Loucy (cell line): ENCODE measurements at regions not wholly inside any gene's neighbourhood (a gene's known extent, or its start where the extent isn't known, plus 50 kb on each side); places are given as distances from the start of the nearest gene placed in this dataset.
"Not testable (repeated sequence)": the region's sequence is repeated elsewhere in the genome, so short reads cannot be mapped to it uniquely, and the experiment has no call there.

Source experiments
- H2AFZ ChIP-seq: fragments of 200-600 bp; sonication (generic); 2 replicates; pipeline ENCODE4 v1.6.0; 2016; ENCODE audit warnings: antibody characterized with exemption, mild to moderate bottlenecking, low read length, moderate library complexity
- H3F3A ChIP-seq: fragments of 200-600 bp; 2 replicates; pipeline ENCODE4 v1.6.0; 2016; ENCODE audit warnings: antibody characterized with exemption, low read depth, mild to moderate bottlenecking
- H3K27me3 ChIP-seq: fragments of 200-600 bp; sonication (generic); 2 replicates; pipeline ENCODE4 v1.6.1; 2014; ENCODE audit warnings: low read length, mild to moderate bottlenecking; ENCODE audit not compliant: insufficient read depth, poor library complexity, severe bottlenecking
- H3K36me3 ChIP-seq: fragments of 200-600 bp; sonication (generic); 2 replicates; pipeline ENCODE4 v1.6.1; 2016; ENCODE audit warnings: low read length; ENCODE audit not compliant: insufficient read depth
- H3K4me1 ChIP-seq: fragments of 200-600 bp; sonication (generic); 2 replicates; pipeline ENCODE4 v1.5.1; 2014; ENCODE audit warnings: low read length, mild to moderate bottlenecking; ENCODE audit not compliant: insufficient read depth, poor library complexity, severe bottlenecking
- H3K4me2 ChIP-seq: fragments of 200-600 bp; sonication (generic); 2 replicates; pipeline ENCODE4 v1.6.0; 2014; ENCODE audit warnings: antibody characterized with exemption, low read length, low read depth, mild to moderate bottlenecking; ENCODE audit not compliant: poor library complexity, severe bottlenecking
- H3K4me3 ChIP-seq: fragments of 200-600 bp; sonication (generic); 2 replicates; pipeline ENCODE4 v1.5.1; 2014; ENCODE audit warnings: low read length, mild to moderate bottlenecking, mixed read lengths; ENCODE audit not compliant: poor library complexity, severe bottlenecking
- H3K79me2 ChIP-seq: fragments of 200-600 bp; sonication (generic); 2 replicates; pipeline ENCODE4 v1.6.1; 2014; ENCODE audit warnings: low read length; ENCODE audit not compliant: insufficient read depth
- H3K9ac ChIP-seq: fragments of 200-600 bp; sonication (generic); 2 replicates; pipeline ENCODE4 v1.6.0; 2014; ENCODE audit warnings: mild to moderate bottlenecking, low read depth, low read length, moderate library complexity; ENCODE audit not compliant: poor library complexity, severe bottlenecking
- H3K9me2 ChIP-seq: fragments of 200-600 bp; sonication (generic); replicated peaks from 2 replicates; pipeline ENCODE4 v1.6.1; 2016; ENCODE audit warnings: low read depth, low read length, mixed read lengths
- H3K9me3 ChIP-seq: fragments of 200-600 bp; sonication (generic); 2 replicates; pipeline ENCODE4 v1.6.1; 2014; ENCODE audit warnings: mild to moderate bottlenecking, antibody characterized with exemption, low read length, low read depth; ENCODE audit not compliant: insufficient read depth
- H4K20me1 ChIP-seq: fragments of 200-600 bp; sonication (generic); 2 replicates; pipeline ENCODE4 v1.6.0; 2014; ENCODE audit warnings: antibody characterized with exemption, low read length, mild to moderate bottlenecking; ENCODE audit not compliant: insufficient read depth, poor library complexity, severe bottlenecking
- EZH2phosphoT487 ChIP-seq: fragments of 200-600 bp; IDR thresholded peaks from 2 replicates; pipeline ENCODE4 v1.6.1; 2018; ENCODE audit warnings: antibody characterized with exemption, mild to moderate bottlenecking, moderate library complexity, borderline replicate concordance
- TF ChIP-seq, protein P1 (sequence below): fragments of 200-600 bp; sonication (generic); conservative IDR thresholded peaks from 2 replicates; pipeline ENCODE4 v1.5.1; 2014; ENCODE audit warnings: mild to moderate bottlenecking, antibody characterized with exemption, low read length

- no peaks in the 10 kb centered on the region for H3K79me2 ChIP-seq
- no peak overlapping the region for H3K4me2 ChIP-seq
- no peaks in the 10 kb centered on the region for H3K4me1 ChIP-seq
- no peaks in the 10 kb centered on the region for H3K9me3 ChIP-seq
- no peaks in the 10 kb centered on the region for H3F3A ChIP-seq
- no peaks in the 10 kb centered on the region for H3K9me2 ChIP-seq
- no peak overlapping the region for H3K9ac ChIP-seq
- TF ChIP-seq EZH2phosphoT487: no peak
- no peak overlapping the region for H2AFZ ChIP-seq
- no peak overlapping the region for H3K4me3 ChIP-seq
- H4K20me1 ChIP-seq: no peaks in the 10 kb centered on the region
- H3K36me3 ChIP-seq: no peaks in the 10 kb centered on the region
- H3K27me3 ChIP-seq: no peaks in the 10 kb centered on the region
Observed at GRCh38 chr16:7775072-7775488, 442.4 kb downstream of the RBFOX1 start.

- Histone ChIP-seq H3K9me3 (no peaks in the 10 kb centered on the region), H3K4me3 (no peak overlapping the region), H3K9ac (no peak overlapping the region), H3K4me2 (no peak overlapping the region), H3K79me2 (no peaks in the 10 kb centered on the region), H3K36me3 (no peaks in the 10 kb centered on the region), H3K4me1 (no peaks in the 10 kb centered on the region), H2AFZ (no peak overlapping the region), H4K20me1 (no peaks in the 10 kb centered on the region), H3K27me3 (no peaks in the 10 kb centered on the region), H3F3A (no peaks in the 10 kb centered on the region), H3K9me2 (no peaks in the 10 kb centered on the region)
- TF ChIP-seq, protein P1, sequence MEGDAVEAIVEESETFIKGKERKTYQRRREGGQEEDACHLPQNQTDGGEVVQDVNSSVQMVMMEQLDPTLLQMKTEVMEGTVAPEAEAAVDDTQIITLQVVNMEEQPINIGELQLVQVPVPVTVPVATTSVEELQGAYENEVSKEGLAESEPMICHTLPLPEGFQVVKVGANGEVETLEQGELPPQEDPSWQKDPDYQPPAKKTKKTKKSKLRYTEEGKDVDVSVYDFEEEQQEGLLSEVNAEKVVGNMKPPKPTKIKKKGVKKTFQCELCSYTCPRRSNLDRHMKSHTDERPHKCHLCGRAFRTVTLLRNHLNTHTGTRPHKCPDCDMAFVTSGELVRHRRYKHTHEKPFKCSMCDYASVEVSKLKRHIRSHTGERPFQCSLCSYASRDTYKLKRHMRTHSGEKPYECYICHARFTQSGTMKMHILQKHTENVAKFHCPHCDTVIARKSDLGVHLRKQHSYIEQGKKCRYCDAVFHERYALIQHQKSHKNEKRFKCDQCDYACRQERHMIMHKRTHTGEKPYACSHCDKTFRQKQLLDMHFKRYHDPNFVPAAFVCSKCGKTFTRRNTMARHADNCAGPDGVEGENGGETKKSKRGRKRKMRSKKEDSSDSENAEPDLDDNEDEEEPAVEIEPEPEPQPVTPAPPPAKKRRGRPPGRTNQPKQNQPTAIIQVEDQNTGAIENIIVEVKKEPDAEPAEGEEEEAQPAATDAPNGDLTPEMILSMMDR: no peak
- no peak for TF ChIP-seq EZH2phosphoT487
Observed at GRCh38 chr16:7772722-7773121, 440.1 kb downstream of the RBFOX1 start.

GRCh38 chr16:7769091-7769490, 436.4 kb downstream of the RBFOX1 start:
- not testable (repeated sequence) for H3K36me3 ChIP-seq, H3K4me3 ChIP-seq, H3K4me1 ChIP-seq, H4K20me1 ChIP-seq, H3K27me3 ChIP-seq, H3K79me2 ChIP-seq, H3F3A ChIP-seq, H3K9ac ChIP-seq, H3K9me3 ChIP-seq, H2AFZ ChIP-seq, H3K4me2 ChIP-seq, H3K9me2 ChIP-seq

GRCh38 chr16:7765079-7765550, 432.5 kb downstream of the RBFOX1 start:
- no peaks in the 10 kb centered on the region for H3K4me1 ChIP-seq
- no peaks in the 10 kb centered on the region for H3K9me2 ChIP-seq
- H3K27me3 ChIP-seq: no peaks in the 10 kb centered on the region
- H3K9me3 ChIP-seq: no peaks in the 10 kb centered on the region
- no peak overlapping the region for H3K4me2 ChIP-seq
- H3K4me3 ChIP-seq: no peak overlapping the region
- H3F3A ChIP-seq: no peaks in the 10 kb centered on the region
- H3K36me3 ChIP-seq: no peaks in the 10 kb centered on the region
- no peak overlapping the region for H2AFZ ChIP-seq
- H3K79me2 ChIP-seq: no peaks in the 10 kb centered on the region
- no peaks in the 10 kb centered on the region for H4K20me1 ChIP-seq
- TF ChIP-seq, protein P1: no peak
- TF ChIP-seq EZH2phosphoT487: no peak
- H3K9ac ChIP-seq: no peak overlapping the region
